Glutamatergic neuron (in vitro differentiated cells): ENCODE measurements at regions not wholly inside any gene's neighbourhood (a gene's known extent, or its start where the extent isn't known, plus 50 kb on each side); places are given as distances from the start of the nearest gene placed in this dataset.

Source experiments
- DNase-seq: peaks from one replicate; pipeline ENCODE4 v3.0.0; 2022
- H3K27ac Mint-ChIP-seq: one replicate; pipeline ENCODE4 v1.8.0; 2020; ENCODE audit warnings: mild to moderate bottlenecking, mixed read lengths, inconsistent platforms; ENCODE audit not compliant: unreplicated experiment
- H3K27me3 Mint-ChIP-seq: one replicate; pipeline ENCODE4 v1.8.0; 2020; ENCODE audit warnings: mild to moderate bottlenecking, moderate library complexity, mixed read lengths, inconsistent platforms; ENCODE audit not compliant: unreplicated experiment
- H3K36me3 Mint-ChIP-seq: one replicate; pipeline ENCODE4 v1.8.0; 2020; ENCODE audit warnings: mild to moderate bottlenecking, mixed read lengths, inconsistent platforms; ENCODE audit not compliant: unreplicated experiment
- H3K4me1 Mint-ChIP-seq: one replicate; pipeline ENCODE4 v1.8.0; 2020; ENCODE audit warnings: mild to moderate bottlenecking, low read depth, mixed read lengths, inconsistent platforms; ENCODE audit not compliant: unreplicated experiment
- H3K4me3 Mint-ChIP-seq: one replicate; pipeline ENCODE4 v1.8.0; 2020; ENCODE audit warnings: mild to moderate bottlenecking, mixed read lengths, inconsistent platforms; ENCODE audit not compliant: unreplicated experiment
- H3K9me3 Mint-ChIP-seq: one replicate; pipeline ENCODE4 v1.8.0; 2020; ENCODE audit warnings: mild to moderate bottlenecking, moderate library complexity, mixed read lengths, inconsistent platforms; ENCODE audit not compliant: unreplicated experiment
- CTCF ChIP-seq: fragments of 200-600 bp; sonication (generic); IDR thresholded peaks from one replicate; pipeline ENCODE4 v1.5.0; 2021; ENCODE audit not compliant: partially characterized antibody, unreplicated experiment

DNA sequence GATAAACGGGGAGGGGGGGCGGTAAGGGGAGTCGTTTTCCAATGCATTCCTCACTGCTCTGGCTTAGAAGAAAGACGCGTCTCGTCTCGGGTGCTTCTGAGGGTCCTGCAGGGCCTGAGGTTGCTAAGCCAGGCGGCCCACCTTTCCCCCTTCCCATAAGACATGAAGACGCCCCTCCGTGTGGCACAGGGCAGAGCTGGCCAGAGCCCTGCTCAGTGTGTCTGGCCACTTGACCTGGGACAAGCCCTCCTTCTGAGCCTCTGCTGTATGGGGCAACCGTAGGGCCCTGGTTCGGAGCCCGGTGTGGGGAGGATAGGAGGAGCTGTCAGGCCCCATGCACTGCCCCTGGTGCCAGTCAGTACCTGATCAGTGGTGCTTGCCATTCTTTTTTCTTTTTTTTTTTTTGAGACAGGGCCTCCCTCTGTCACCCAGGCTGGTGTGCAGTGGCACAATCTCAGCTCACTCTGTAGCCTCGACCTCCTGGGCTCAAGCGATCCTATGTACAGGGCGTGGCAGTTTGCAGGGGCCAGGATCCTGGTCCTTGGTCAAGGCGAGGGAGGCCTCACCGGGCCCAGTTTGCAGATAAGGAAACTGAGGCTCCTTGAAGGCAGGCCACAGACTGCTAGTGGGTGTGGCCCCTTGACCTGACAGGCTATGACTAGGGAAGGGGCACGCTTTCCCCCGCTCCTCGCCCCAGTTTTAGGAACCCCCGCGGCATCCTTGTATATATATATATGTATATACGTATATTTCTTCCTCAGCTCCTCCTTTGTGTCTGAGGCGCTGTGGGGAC is 172.3 kb upstream of the IER5L start:
- Mint-ChIP-seq H3K27ac (no peak overlapping the region), H3K9me3 (peaks cover 4% of the 10 kb centered on the region), H3K4me1 (peaks cover 2% of the 10 kb centered on the region), H3K27me3 (peaks cover 13% of the 10 kb centered on the region), H3K4me3 (no peak overlapping the region), H3K36me3 (no peaks in the 10 kb centered on the region)
- no peak for TF ChIP-seq CTCF
- no peak for DNase-seq

DNA sequence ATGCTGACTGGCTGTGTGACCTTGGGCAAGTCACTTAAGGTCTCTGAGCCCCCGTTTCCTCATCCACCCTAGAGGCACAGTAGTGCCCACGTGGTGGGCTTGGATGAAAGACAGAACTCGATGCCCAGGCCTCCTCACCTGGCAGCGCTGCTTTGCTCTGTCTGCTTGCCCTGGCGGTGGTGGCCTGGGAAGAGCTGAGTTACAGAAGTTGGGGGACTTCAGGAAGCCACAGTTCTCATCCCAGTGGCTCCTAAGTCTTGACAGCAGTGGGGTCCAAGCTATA is 171.5 kb upstream of the IER5L start:
- Mint-ChIP-seq H3K4me3 (no peak overlapping the region), H3K36me3 (no peaks in the 10 kb centered on the region), H3K4me1 (peaks cover 2% of the 10 kb centered on the region), H3K27ac (no peak overlapping the region), H3K9me3 (peaks cover 4% of the 10 kb centered on the region), H3K27me3 (peaks cover 13% of the 10 kb centered on the region)
- DNase-seq = no peak
- TF ChIP-seq CTCF = no peak

- peaks cover 4% of the 10 kb centered on the region for H3K9me3 Mint-ChIP-seq
- peaks cover 13% of the 10 kb centered on the region for H3K27me3 Mint-ChIP-seq
- no peak overlapping the region for H3K27ac Mint-ChIP-seq
- TF ChIP-seq CTCF = no peak
- no peak for DNase-seq
- no peak overlapping the region for H3K4me3 Mint-ChIP-seq
- no peaks in the 10 kb centered on the region for H3K36me3 Mint-ChIP-seq
- H3K4me1 Mint-ChIP-seq = peaks cover 2% of the 10 kb centered on the region
These were observed 171.0 kb upstream of the IER5L start for GRCh38 chr9:129348890-129349664.

- DNase-seq = no peak
- Mint-ChIP-seq H3K27ac (no peak overlapping the region), H3K4me1 (peaks cover 5% of the 10 kb centered on the region), H3K36me3 (no peaks in the 10 kb centered on the region), H3K9me3 (peaks cover 1% of the 10 kb centered on the region), H3K4me3 (no peak overlapping the region), H3K27me3 (peaks cover 13% of the 10 kb centered on the region)
- no peak for TF ChIP-seq CTCF
These were observed 169.5 kb upstream of the IER5L start for GRCh38 chr9:129347316-129348120.
